ENCODE measurements at regions not wholly inside any gene's neighbourhood (a gene's known extent, or its start where the extent isn't known, plus 50 kb on each side); places are given as distances from the start of the nearest gene placed in this dataset.

DNA sequence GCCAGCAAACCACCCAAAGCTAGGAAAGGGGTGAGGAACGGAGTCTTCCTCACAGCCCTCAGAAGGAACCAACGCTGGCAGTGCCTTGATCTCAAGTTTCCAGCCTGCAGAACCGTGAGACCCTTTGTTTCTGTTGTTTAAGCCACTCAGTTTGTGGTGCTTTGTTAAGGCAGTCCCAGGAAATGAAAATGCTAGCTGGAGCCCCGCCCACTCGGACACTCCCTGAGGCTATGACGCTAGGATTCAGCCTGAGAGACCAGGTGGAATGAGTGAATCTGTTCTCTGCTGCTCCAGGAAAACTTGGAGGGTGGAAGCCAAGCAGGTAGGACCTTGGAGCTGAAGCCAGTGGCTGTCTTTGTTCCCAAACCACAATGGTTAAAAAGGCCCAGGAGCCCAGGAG lies 196.5 kb upstream of the POU3F1 start:
- DNase-seq = peak in 1 of 2 donors; percentile 5

DNA sequence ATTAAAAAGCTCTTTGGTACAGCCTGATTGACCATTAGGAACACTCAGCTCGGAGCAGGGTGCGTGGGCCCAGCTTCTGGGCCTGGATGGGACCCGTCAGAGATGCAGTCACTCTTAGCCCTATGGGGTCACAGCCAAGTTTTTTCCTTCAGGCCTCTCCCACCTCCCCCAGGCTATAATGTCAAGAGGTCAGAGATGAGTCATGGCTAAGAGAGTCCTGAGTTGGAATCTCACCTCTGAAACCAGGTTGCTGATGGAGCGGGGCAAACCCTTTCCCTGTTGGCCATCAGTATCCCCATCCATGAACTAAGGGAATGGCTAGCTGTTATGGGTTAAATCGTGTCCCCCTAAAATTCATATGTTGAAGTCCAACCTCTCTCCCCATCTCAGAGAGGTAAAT lies 195.9 kb upstream of the POU3F1 start:
- DNase-seq = no peak

GRCh38 chr1:38241594-38242334 lies 195.2 kb upstream of the POU3F1 start:
- DNase-seq = no peak

- no peak for DNase-seq
Measured at GRCh38 chr1:38240618-38241017, 194.0 kb upstream of the POU3F1 start.

- DNase-seq = no peak
Measured at GRCh38 chr1:38239258-38239835, 192.8 kb upstream of the POU3F1 start.

GRCh38 chr1:38238294-38238693 lies 191.7 kb upstream of the POU3F1 start:
- DNase-seq = no peak

DNA sequence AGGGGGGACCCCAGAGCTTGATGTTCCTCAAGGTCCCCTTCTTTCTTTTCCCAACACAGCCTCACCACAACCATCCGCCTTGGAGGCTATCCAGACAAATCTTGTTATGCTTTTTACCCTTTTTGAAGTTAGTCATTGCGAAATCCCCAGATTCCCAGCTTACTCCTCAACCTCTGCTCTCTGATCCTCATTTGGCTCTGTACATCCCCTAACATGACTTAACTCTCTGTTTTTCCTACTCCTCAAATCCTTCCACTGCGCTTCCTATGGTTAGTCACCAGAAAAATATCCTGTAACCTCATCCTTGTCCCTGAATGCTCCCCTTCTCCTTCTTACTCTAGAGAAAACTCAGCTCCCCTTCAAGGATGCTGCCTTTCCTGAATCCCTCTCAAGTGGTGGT lies 189.1 kb upstream of the POU3F1 start:
- no peak for DNase-seq

- DNase-seq = no peak
Measured at GRCh38 chr1:38231941-38232340, 185.3 kb upstream of the POU3F1 start.

GRCh38 chr1:38228718-38229117 lies 182.1 kb upstream of the POU3F1 start:
- no peak for DNase-seq

- DNase-seq = no peak
Measured at GRCh38 chr1:38225745-38226144, 179.2 kb upstream of the POU3F1 start.

DNA sequence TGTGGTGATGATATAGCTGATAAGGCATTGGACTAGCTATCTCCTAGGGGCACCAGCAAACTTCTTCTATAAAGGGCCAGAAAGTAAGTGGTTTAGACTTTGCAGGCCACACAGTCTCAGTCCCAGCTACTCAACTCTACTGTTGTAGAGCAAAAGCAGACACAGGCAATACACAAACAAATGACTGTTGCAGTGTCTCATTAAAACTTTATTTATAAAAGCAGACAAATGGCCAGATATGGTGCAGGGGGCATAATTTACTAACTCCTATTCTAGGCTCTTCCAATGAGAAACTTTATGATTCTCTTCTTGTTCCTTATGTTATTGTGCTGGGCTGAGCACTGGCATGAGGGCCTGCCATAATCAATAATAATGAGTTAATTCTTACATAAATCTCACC lies 176.8 kb upstream of the POU3F1 start:
- DNase-seq = no peak

- DNase-seq = no peak
Measured at GRCh38 chr1:38222891-38223290, 176.3 kb upstream of the POU3F1 start.

DNA sequence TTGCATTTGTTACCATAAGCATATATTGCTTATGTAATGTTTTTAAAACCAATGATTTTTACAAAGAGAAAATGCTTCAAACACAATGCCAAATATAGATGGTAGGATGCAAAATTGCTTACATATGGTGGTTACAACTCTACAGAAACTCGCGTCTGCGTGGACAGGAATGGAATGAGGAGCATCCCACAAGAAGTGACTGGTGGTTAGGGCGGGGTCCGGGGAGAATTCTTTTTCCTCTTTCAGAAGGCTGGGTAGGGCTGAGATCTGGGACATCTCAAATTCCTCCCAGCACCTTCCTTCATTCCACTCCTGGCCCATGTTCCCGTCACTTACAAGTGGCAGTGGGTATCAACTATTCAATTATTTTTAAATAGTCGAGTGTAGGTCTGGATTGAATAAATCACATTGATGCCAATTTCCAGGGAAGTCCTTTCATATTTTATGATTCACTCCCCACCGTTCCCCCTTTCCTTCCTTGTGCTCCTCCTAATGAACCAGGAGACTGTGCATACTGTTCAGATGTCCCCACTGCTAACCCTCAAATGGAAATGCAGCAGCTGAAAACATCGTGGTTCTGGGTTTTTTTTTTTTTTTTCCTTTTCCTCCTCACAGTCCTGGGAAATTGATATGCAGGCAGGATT lies 174.5 kb upstream of the POU3F1 start:
- no peak for DNase-seq

DNA sequence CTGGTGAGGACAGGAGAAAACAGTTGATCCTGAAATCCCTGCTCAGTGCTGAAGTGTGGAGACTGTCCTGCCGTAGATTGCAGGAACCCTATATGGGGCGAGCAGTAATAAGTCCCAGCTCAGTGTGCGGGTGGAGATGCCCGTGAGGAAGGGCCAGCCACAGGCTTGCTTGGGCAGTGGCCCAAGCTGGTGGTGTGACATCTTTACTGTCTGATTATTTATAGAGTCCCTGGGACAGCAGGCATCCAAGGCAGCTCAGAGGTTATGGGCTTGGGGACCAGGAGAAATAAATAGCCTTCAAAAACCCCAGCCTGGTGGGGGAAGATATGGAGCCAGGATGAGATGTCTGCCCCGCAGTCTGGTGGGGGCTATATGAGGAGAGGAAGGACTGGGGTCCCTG lies 170.7 kb upstream of the POU3F1 start:
- no peak for DNase-seq

- no peak for DNase-seq
Measured at GRCh38 chr1:38213646-38214434, 167.2 kb upstream of the POU3F1 start.

GRCh38 chr1:38210895-38211177 lies 164.2 kb upstream of the POU3F1 start:
- DNase-seq = no peak

- no peak for DNase-seq
Measured at GRCh38 chr1:38210021-38210894, 163.7 kb upstream of the POU3F1 start.

DNA sequence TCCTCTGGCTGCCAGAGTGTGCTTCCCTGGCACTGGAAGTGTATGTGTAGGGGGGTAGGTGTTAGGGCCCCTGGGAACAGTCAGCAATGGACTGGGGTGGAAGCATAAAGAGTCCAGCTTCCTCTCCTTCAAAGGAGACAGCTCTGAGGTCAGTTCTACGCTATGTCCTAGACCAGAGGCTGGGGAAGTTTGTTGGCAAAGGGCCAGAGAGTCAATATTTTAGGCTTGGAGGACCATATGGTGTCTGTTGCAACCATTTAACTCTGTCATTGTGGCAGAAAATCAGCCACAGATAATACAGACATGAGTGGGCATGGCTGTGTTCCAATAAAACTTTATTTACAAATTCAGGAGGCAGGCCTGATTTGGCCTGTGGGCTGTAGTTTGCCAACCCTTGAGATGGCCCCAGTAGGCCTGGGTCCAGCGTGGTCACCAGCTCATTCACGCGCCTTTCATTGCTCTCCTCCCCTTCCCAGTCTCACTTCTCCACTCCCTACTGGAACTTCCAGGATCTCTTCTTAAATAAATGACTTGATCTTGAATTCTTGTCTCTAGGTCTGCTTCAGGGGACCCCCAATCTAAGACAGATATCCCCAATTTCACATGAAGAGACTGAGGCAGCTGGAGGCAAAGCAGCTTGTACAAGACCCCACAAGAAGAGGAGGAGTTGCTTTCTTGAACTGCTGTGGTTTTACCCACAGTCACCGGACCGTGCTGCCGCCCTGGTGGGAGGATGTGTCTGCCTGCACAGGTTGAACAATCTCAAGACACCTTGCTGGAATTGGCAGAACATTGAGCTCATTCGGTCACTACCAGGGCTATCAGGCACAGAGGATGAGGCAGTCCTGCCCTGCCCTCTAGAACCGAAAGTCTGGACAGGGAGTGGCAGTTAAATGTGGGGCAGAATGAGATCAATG lies 162.4 kb upstream of the POU3F1 start:
- no peak for DNase-seq

- DNase-seq = no peak
Measured at GRCh38 chr1:38207906-38208305, 161.3 kb upstream of the POU3F1 start.

DNA sequence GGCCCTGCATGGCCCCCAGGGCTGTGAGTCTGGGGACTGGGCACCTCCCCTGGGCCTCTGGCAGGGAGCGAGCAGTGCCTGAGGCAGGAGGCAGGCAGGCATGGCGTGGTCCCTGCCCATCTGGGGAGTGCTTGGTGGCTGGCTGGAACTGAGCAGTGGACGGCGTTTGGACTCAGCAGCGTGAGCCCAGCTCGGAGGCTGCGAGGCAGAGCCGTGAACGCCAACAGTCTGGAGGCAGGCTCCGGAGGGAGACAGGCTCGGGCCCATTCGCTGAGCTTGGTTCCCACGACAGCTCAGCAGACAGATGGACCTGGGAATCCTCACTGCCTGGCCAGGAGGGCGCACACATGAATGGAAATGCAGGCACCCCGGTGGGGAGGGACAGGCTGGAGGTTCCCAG lies 160.7 kb upstream of the POU3F1 start:
- DNase-seq = no peak

- DNase-seq = no peak
Measured at GRCh38 chr1:38204698-38205097, 158.1 kb upstream of the POU3F1 start.

DNA sequence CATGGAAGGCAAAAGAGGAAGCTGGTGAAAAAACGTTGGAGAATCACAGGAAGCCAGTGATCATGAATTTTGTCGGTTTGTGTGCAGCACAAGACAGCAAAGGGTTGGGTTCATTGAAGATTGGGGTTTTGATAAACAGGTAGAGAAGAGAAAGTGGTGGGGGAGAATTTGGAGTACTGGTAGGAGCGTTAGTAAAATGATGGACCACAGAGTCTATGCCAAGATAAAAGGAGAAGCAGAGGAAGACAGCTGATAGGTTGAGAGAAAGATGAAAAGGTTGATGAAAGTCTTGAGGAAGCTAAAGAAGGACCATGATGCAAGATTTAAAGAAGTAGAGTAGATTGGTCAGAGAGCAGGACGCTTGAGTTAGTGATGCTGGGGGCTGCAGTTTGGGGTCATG lies 156.8 kb upstream of the POU3F1 start:
- no peak for DNase-seq
